ENCODE measurements at regions not wholly inside any gene's neighbourhood (a gene's known extent, or its start where the extent isn't known, plus 50 kb on each side); places are given as distances from the start of the nearest gene placed in this dataset.

DNA sequence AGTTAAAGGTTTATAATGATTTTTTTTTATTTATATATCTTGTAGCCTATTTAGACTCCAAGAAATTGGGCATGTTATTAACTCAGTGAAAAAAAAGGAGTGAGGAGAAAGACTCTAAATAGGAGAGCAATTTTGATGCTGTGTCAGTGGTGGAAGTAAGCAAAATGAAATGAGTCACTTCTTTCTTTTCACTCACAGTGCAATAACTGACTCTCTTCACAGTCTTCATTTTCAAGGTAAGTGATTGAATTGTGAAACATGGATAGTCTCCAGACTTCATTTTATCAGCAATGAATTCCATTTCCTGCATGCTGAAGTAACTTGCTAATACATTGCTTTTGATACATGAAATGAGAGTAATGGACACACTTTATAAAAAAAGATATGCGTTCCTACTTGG, 2271.5 kb downstream of the PCDH7 start:
- Histone ChIP-seq H3K4me1 (no peaks in the 10 kb centered on the region), H3K9me3 (no peaks in the 10 kb centered on the region), H3K27me3 (no peaks in the 10 kb centered on the region), H3K27ac (no peak overlapping the region), H3K36me3 (no peaks in the 10 kb centered on the region), H3K4me3 (no peak overlapping the region)
- no peak for ATAC-seq
- intact Hi-C loops (cut with DNase I), result no loop called here
- TF ChIP-seq, protein P1, sequence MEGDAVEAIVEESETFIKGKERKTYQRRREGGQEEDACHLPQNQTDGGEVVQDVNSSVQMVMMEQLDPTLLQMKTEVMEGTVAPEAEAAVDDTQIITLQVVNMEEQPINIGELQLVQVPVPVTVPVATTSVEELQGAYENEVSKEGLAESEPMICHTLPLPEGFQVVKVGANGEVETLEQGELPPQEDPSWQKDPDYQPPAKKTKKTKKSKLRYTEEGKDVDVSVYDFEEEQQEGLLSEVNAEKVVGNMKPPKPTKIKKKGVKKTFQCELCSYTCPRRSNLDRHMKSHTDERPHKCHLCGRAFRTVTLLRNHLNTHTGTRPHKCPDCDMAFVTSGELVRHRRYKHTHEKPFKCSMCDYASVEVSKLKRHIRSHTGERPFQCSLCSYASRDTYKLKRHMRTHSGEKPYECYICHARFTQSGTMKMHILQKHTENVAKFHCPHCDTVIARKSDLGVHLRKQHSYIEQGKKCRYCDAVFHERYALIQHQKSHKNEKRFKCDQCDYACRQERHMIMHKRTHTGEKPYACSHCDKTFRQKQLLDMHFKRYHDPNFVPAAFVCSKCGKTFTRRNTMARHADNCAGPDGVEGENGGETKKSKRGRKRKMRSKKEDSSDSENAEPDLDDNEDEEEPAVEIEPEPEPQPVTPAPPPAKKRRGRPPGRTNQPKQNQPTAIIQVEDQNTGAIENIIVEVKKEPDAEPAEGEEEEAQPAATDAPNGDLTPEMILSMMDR (IDR thresholded peaks at IDR 0.05), result no peak
- no peak for DNase-seq

DNA sequence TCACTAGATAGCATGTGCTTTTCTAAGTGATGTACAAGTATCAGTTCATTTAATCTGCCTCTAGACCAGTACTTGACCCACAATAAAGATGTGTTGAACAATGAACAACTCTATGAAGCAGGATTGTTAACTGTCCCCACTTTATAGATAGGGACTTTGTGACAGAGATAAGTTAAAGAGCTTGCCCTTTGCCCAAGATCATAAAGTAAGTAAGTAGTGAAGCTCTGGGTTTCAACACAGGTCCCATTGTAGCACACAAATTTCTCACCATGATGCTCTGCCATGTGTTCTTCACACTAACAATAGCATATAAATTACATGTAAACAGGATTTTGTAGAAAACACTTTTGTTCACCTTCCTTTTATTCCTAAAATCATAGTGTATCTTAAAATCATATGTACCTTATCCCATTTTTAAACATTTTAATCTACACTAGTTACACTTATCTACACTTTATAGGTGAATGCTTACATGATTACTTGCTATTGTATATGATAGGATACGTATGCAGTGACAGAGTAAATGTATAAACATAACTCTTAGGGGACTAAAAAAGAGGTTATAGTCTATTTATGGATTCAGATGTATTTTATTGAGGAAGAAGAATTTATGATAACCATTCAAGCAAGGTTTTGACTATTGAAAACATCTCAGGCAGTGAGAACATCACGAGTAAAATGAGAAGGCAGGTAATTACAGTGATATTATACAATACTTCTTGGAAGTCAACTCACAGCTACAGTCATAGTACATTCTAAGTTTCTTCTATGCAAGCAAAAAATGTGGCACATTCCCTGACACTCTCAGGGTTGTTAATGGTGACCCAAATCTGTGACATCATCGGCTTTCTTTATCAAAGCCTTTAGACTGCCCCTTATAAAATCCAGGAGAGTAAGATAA, 2275.1 kb downstream of the PCDH7 start:
- intact Hi-C loops (cut with DNase I), result no loop called here
- no peaks in the 10 kb centered on the region for H3K4me1 ChIP-seq
- H3K27me3 ChIP-seq, result no peaks in the 10 kb centered on the region
- TF ChIP-seq, protein P1 (IDR thresholded peaks at IDR 0.05), result no peak
- no peaks in the 10 kb centered on the region for H3K9me3 ChIP-seq
- H3K36me3 ChIP-seq, result no peaks in the 10 kb centered on the region
- ATAC-seq, result no peak
- DNase-seq, result no peak
- no peak overlapping the region for H3K27ac ChIP-seq
- no peak overlapping the region for H3K4me3 ChIP-seq

DNA sequence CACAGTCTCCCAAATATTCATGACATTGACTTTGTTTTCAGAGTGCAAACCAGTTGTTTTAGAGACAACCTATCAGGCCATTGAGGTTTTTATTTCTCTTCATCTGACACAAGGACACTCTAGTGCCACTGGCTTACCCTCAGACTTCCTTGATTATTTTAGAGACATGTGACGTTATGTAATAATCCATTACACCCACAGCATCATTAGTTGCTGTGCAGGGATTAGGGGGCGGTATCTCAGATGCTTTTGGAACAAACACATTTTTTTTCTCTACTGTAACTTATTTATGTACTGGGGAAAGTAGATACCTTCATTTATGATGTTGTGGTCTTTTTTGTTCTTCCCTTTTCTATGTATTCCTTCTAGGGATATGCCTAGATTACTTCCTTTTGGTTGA, 2293.1 kb downstream of the PCDH7 start:
- Histone ChIP-seq H3K4me3 (no peak overlapping the region), H3K27ac (no peak overlapping the region), H3K4me1 (no peaks in the 10 kb centered on the region), H3K36me3 (no peaks in the 10 kb centered on the region), H3K9me3 (no peaks in the 10 kb centered on the region), H3K27me3 (no peaks in the 10 kb centered on the region)
- TF ChIP-seq, protein P1 (IDR thresholded peaks at IDR 0.05), result no peak
- intact Hi-C loops (cut with DNase I), result no loop called here
- DNase-seq, result no peak
- ATAC-seq, result no peak

DNA sequence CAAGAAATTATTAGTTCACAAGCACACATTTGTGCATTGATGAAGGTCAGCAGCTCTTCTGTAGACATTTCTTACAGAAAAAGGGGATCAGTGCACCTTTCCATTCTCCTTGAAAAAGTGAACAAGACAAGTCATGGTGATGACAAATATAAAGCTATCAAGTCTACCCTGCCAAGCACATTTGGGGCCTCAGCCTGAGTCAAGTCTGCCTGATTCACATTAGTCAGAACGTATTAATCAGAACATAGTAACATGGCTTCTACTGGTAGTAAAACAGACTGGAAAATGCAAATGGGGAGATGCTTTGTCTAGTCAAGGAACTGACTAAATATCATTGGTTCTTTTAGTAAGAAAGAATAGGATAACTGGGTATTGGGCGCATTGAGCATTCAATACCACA, 2305.1 kb downstream of the PCDH7 start:
- DNase-seq (no peak), ATAC-seq (no peak)
- Histone ChIP-seq H3K36me3 (no peaks in the 10 kb centered on the region), H3K4me3 (no peak overlapping the region), H3K27me3 (no peaks in the 10 kb centered on the region), H3K4me1 (no peaks in the 10 kb centered on the region), H3K9me3 (no peaks in the 10 kb centered on the region), H3K27ac (no peak overlapping the region)
- TF ChIP-seq, protein P1 (IDR thresholded peaks at IDR 0.05), result no peak
- intact Hi-C loops (cut with DNase I), result no loop called here

DNA sequence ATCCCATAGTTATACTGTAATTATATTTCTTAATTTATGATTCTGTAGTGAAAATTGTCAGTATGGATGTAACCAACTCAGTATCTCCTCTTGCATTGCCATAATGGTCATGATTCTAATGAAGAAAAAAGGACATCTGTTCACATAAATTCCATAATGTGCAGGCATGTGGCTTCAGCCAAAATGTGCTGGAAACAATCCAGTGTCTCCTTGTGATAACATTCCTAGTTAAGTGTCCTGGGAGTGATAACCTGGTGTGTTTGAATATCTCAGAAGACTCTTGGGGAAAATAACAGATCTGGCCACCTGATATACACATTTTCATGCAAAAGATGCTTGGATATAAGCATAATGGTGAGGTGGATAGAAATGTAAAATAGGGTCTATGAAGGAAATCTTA, 2309.8 kb downstream of the PCDH7 start:
- ATAC-seq (no peak), DNase-seq (no peak)
- intact Hi-C loops (cut with DNase I), result no loop called here
- Histone ChIP-seq H3K4me3 (no peak overlapping the region), H3K27me3 (no peaks in the 10 kb centered on the region), H3K27ac (no peak overlapping the region), H3K4me1 (no peaks in the 10 kb centered on the region), H3K36me3 (no peaks in the 10 kb centered on the region), H3K9me3 (no peaks in the 10 kb centered on the region)
- TF ChIP-seq, protein P1 (IDR thresholded peaks at IDR 0.05), result no peak
